ENCODE measurements at regions not wholly inside any gene's neighbourhood (a gene's known extent, or its start where the extent isn't known, plus 50 kb on each side); places are given as distances from the start of the nearest gene placed in this dataset.

GRCh38 chr11:25319127-25319526 lies 822.3 kb downstream of the LUZP2 start:
- DNase-seq (ENCODE audit: low read depth, low spot score) (no peak), FAIRE-seq (no peak)
- Histone ChIP-seq H3K79me2 (ENCODE audit: control insufficient read depth, insufficient read depth, low read length) (no peaks in the 10 kb centered on the region), H3K4me1 (ENCODE audit: control insufficient read depth, extremely low read depth, insufficient read depth, low read length) (no peaks in the 10 kb centered on the region), H3K4me2 (ENCODE audit: control insufficient read depth, extremely low read depth, insufficient read depth, low read depth, low read length) (no peak overlapping the region), H3K9me1 (ENCODE audit: control insufficient read depth, extremely low read depth, insufficient read depth, low read length) (no peaks in the 10 kb centered on the region), H3K4me3 (ENCODE audit: control insufficient read depth in 2 of 3, extremely low read depth in 1 of 3, insufficient read depth in 2 of 3, low read depth in 1 of 3, low read length in 3 of 3) (no peak overlapping the region), H3K9ac (ENCODE audit: control insufficient read depth, extremely low read depth, insufficient read depth, low read length) (no peak overlapping the region), H3K9me3 (ENCODE audit: control insufficient read depth, low read depth, low read length) (no peaks in the 10 kb centered on the region), H3K27me3 (ENCODE audit: control insufficient read depth, extremely low read depth, insufficient read depth, low read length) (no peaks in the 10 kb centered on the region), H4K20me1 (ENCODE audit: control insufficient read depth, extremely low read depth, insufficient read depth, low read length) (no peaks in the 10 kb centered on the region), H3K27ac (ENCODE audit: control insufficient read depth, insufficient read depth, low read length) (no peak overlapping the region), H2AFZ (ENCODE audit: control insufficient read depth, low read length) (no peak overlapping the region), H3K36me3 (ENCODE audit: control insufficient read depth in 2 of 2, extremely low read depth in 1 of 2, insufficient read depth in 2 of 2, low read length in 2 of 2) (no peaks in the 10 kb centered on the region)
- dilution Hi-C loops (cut with MboI; ENCODE audit: extremely low pct_ligation_motif_present, low sequenced_read_pairs): no loop called here
- TF ChIP-seq CTCF (optimal IDR thresholded peaks at IDR 0.05 in 1 of 3, IDR thresholded peaks at IDR 0.05 in 1 of 3, conservative IDR thresholded peaks at IDR 0.05 in 1 of 3; ENCODE audit: extremely low read depth in 1 of 3, insufficient read depth in 2 of 3, low read length in 3 of 3) (no peak), EZH2 (IDR thresholded peaks at IDR 0.05; ENCODE audit: low read length) (no peak)

GRCh38 chr11:25327656-25328055 lies 830.8 kb downstream of the LUZP2 start:
- DNase-seq (ENCODE audit: low read depth, low spot score): no peak
- Histone ChIP-seq H2AFZ (ENCODE audit: control insufficient read depth, low read length) (no peak overlapping the region), H3K79me2 (ENCODE audit: control insufficient read depth, insufficient read depth, low read length) (no peaks in the 10 kb centered on the region), H4K20me1 (ENCODE audit: control insufficient read depth, extremely low read depth, insufficient read depth, low read length) (no peaks in the 10 kb centered on the region), H3K4me1 (ENCODE audit: control insufficient read depth, extremely low read depth, insufficient read depth, low read length) (no peaks in the 10 kb centered on the region), H3K9me3 (ENCODE audit: control insufficient read depth, low read depth, low read length) (no peaks in the 10 kb centered on the region), H3K4me3 (ENCODE audit: control insufficient read depth in 2 of 3, extremely low read depth in 1 of 3, insufficient read depth in 2 of 3, low read depth in 1 of 3, low read length in 3 of 3) (no peak overlapping the region), H3K9ac (ENCODE audit: control insufficient read depth, extremely low read depth, insufficient read depth, low read length) (no peak overlapping the region), H3K27ac (ENCODE audit: control insufficient read depth, insufficient read depth, low read length) (no peak overlapping the region), H3K9me1 (ENCODE audit: control insufficient read depth, extremely low read depth, insufficient read depth, low read length) (no peaks in the 10 kb centered on the region), H3K4me2 (ENCODE audit: control insufficient read depth, extremely low read depth, insufficient read depth, low read depth, low read length) (no peak overlapping the region), H3K27me3 (ENCODE audit: control insufficient read depth, extremely low read depth, insufficient read depth, low read length) (no peaks in the 10 kb centered on the region), H3K36me3 (ENCODE audit: control insufficient read depth in 2 of 2, extremely low read depth in 1 of 2, insufficient read depth in 2 of 2, low read length in 2 of 2) (no peaks in the 10 kb centered on the region)
- TF ChIP-seq EZH2 (IDR thresholded peaks at IDR 0.05; ENCODE audit: low read length) (no peak), CTCF (optimal IDR thresholded peaks at IDR 0.05 in 1 of 3, IDR thresholded peaks at IDR 0.05 in 1 of 3, conservative IDR thresholded peaks at IDR 0.05 in 1 of 3; ENCODE audit: extremely low read depth in 1 of 3, insufficient read depth in 2 of 3, low read length in 3 of 3) (no peak)
- FAIRE-seq: no peak
- dilution Hi-C loops (cut with MboI; ENCODE audit: extremely low pct_ligation_motif_present, low sequenced_read_pairs): no loop called here

Data from keratinocyte (primary cell).